ENCODE measurements at regions not wholly inside any gene's neighbourhood (a gene's known extent, or its start where the extent isn't known, plus 50 kb on each side); places are given as distances from the start of the nearest gene placed in this dataset.

DNA sequence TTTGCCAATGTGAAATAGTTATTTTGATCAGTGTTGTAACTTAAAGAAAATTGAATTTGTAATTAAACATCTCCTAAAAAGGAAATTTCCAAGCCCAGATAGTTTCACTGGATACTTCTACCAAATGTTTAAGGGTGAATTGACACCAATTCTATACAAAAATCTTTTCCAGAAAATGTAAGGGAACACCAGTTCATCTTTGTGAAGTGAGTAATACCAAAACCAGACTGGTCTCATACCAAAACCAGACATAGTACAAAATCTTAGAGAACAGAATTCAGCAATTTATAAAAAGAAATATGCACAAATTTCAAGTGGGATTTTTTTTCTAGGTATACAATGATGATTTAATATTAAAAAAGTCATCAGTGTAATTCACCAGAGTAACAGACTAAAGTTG is 86.0 kb upstream of the ZNF32 start:
- Histone ChIP-seq H4K20me1 (ENCODE audit: insufficient read depth, low read length, poor library complexity, severe bottlenecking) (no peaks in the 10 kb centered on the region), H3K36me3 (ENCODE audit: insufficient read depth, low read length) (no peaks in the 10 kb centered on the region), H3K79me2 (ENCODE audit: insufficient read depth, low read length) (no peaks in the 10 kb centered on the region), H2AFZ (ENCODE audit: low read length) (no peak overlapping the region), H3K4me1 (ENCODE audit: insufficient read depth, low read length, poor library complexity, severe bottlenecking) (peaks cover 33% of the 10 kb centered on the region), H3K9me3 (ENCODE audit: insufficient read depth, low read depth, low read length) (peaks cover 15% of the 10 kb centered on the region), H3K9me2 (replicated peaks; ENCODE audit: low read depth, low read length) (no peaks in the 10 kb centered on the region), H3K27me3 (ENCODE audit: insufficient read depth, low read length, poor library complexity, severe bottlenecking) (no peaks in the 10 kb centered on the region), H3K9ac (ENCODE audit: low read depth, low read length, poor library complexity, severe bottlenecking) (no peak overlapping the region), H3K4me2 (ENCODE audit: low read depth, low read length, poor library complexity, severe bottlenecking) (no peak overlapping the region), H3K4me3 (ENCODE audit: low read length, poor library complexity, severe bottlenecking) (no peak overlapping the region), H3F3A (ENCODE audit: low read depth) (0 out of 2 replicates have a peak, but pooled peaks cover 6% of the 10 kb centered on the region)
- TF ChIP-seq, protein P1, sequence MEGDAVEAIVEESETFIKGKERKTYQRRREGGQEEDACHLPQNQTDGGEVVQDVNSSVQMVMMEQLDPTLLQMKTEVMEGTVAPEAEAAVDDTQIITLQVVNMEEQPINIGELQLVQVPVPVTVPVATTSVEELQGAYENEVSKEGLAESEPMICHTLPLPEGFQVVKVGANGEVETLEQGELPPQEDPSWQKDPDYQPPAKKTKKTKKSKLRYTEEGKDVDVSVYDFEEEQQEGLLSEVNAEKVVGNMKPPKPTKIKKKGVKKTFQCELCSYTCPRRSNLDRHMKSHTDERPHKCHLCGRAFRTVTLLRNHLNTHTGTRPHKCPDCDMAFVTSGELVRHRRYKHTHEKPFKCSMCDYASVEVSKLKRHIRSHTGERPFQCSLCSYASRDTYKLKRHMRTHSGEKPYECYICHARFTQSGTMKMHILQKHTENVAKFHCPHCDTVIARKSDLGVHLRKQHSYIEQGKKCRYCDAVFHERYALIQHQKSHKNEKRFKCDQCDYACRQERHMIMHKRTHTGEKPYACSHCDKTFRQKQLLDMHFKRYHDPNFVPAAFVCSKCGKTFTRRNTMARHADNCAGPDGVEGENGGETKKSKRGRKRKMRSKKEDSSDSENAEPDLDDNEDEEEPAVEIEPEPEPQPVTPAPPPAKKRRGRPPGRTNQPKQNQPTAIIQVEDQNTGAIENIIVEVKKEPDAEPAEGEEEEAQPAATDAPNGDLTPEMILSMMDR (conservative IDR thresholded peaks at IDR 0.05; ENCODE audit: low read length) = no peak
- TF ChIP-seq EZH2phosphoT487 (IDR thresholded peaks at IDR 0.05; ENCODE audit: borderline replicate concordance) = no peak

DNA sequence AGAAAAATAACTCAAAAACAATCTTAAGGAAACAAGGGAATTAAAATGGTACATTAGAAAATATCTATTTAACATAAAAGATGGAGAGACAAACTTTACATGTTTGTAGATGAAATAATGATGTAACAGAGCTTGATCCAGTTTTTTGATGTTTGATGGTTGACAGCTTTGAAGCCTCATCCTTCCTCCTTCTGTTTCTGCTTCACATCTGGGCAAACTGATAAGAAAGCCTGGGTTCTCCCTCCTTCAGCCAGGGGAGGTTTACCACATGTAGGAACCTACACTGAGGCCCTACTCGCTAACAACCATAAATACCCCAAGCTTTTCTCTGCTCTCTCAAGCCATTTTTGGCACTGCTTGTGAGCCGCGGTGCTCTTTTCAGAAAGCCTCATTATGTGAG is 82.8 kb upstream of the ZNF32 start:
- 0 out of 2 replicates have a peak, but pooled peaks cover 6% of the 10 kb centered on the region for H3F3A ChIP-seq (ENCODE audit: low read depth)
- peaks cover 17% of the 10 kb centered on the region for H3K4me1 ChIP-seq (ENCODE audit: insufficient read depth, low read length, poor library complexity, severe bottlenecking)
- H3K4me3 ChIP-seq (ENCODE audit: low read length, poor library complexity, severe bottlenecking) = no peak overlapping the region
- H3K27me3 ChIP-seq (ENCODE audit: insufficient read depth, low read length, poor library complexity, severe bottlenecking) = no peaks in the 10 kb centered on the region
- no peaks in the 10 kb centered on the region for H3K36me3 ChIP-seq (ENCODE audit: insufficient read depth, low read length)
- TF ChIP-seq EZH2phosphoT487 (IDR thresholded peaks at IDR 0.05; ENCODE audit: borderline replicate concordance) = no peak
- TF ChIP-seq, protein P1 (conservative IDR thresholded peaks at IDR 0.05; ENCODE audit: low read length) = no peak
- H3K9ac ChIP-seq (ENCODE audit: low read depth, low read length, poor library complexity, severe bottlenecking) = no peak overlapping the region
- no peak overlapping the region for H3K4me2 ChIP-seq (ENCODE audit: low read depth, low read length, poor library complexity, severe bottlenecking)
- H3K9me2 ChIP-seq (replicated peaks; ENCODE audit: low read depth, low read length) = no peaks in the 10 kb centered on the region
- H3K9me3 ChIP-seq (ENCODE audit: insufficient read depth, low read depth, low read length) = peaks cover 21% of the 10 kb centered on the region
- no peaks in the 10 kb centered on the region for H3K79me2 ChIP-seq (ENCODE audit: insufficient read depth, low read length)
- no peaks in the 10 kb centered on the region for H4K20me1 ChIP-seq (ENCODE audit: insufficient read depth, low read length, poor library complexity, severe bottlenecking)
- H2AFZ ChIP-seq (ENCODE audit: low read length) = no peak overlapping the region

- 0 out of 2 replicates have a peak, but pooled peaks cover 6% of the 10 kb centered on the region for H3F3A ChIP-seq (ENCODE audit: low read depth)
- no peak overlapping the region for H2AFZ ChIP-seq (ENCODE audit: low read length)
- no peaks in the 10 kb centered on the region for H3K27me3 ChIP-seq (ENCODE audit: insufficient read depth, low read length, poor library complexity, severe bottlenecking)
- no peaks in the 10 kb centered on the region for H3K9me2 ChIP-seq (replicated peaks; ENCODE audit: low read depth, low read length)
- no peaks in the 10 kb centered on the region for H3K79me2 ChIP-seq (ENCODE audit: insufficient read depth, low read length)
- H3K36me3 ChIP-seq (ENCODE audit: insufficient read depth, low read length) = no peaks in the 10 kb centered on the region
- H4K20me1 ChIP-seq (ENCODE audit: insufficient read depth, low read length, poor library complexity, severe bottlenecking) = no peaks in the 10 kb centered on the region
- H3K4me1 ChIP-seq (ENCODE audit: insufficient read depth, low read length, poor library complexity, severe bottlenecking) = peaks cover 8% of the 10 kb centered on the region
- H3K4me2 ChIP-seq (ENCODE audit: low read depth, low read length, poor library complexity, severe bottlenecking) = no peak overlapping the region
- no peak overlapping the region for H3K4me3 ChIP-seq (ENCODE audit: low read length, poor library complexity, severe bottlenecking)
- no peak for TF ChIP-seq EZH2phosphoT487 (IDR thresholded peaks at IDR 0.05; ENCODE audit: borderline replicate concordance)
- TF ChIP-seq, protein P1 (conservative IDR thresholded peaks at IDR 0.05; ENCODE audit: low read length) = no peak
- peaks cover 32% of the 10 kb centered on the region for H3K9me3 ChIP-seq (ENCODE audit: insufficient read depth, low read depth, low read length)
- no peak overlapping the region for H3K9ac ChIP-seq (ENCODE audit: low read depth, low read length, poor library complexity, severe bottlenecking)
Observed at GRCh38 chr10:43728425-43728824, 79.7 kb upstream of the ZNF32 start.
